Brain microvascular endothelial cell (primary cell): ENCODE measurements at regions not wholly inside any gene's neighbourhood (a gene's known extent, or its start where the extent isn't known, plus 50 kb on each side); places are given as distances from the start of the nearest gene placed in this dataset.
"Not testable (repeated sequence)": the region's sequence is repeated elsewhere in the genome, so short reads cannot be mapped to it uniquely, and the experiment has no call there.

ENCODE experiments used
- DNase-seq: peaks from one replicate; pipeline ENCODE4 v3.0.0-alpha.2; 2020
- H3K27ac ChIP-seq: fragments of 250-450 bp; sonication (Bioruptor Pico); 2 replicates; pipeline ENCODE4 v1.5.1; 2020; ENCODE audit warnings: mild to moderate bottlenecking, moderate library complexity
- H3K27me3 ChIP-seq: fragments of 250-450 bp; sonication (Bioruptor Pico); replicated peaks from 2 replicates; pipeline ENCODE4 v1.5.1; 2020; ENCODE audit warnings: mild to moderate bottlenecking
- H3K36me3 ChIP-seq: fragments of 250-450 bp; sonication (Bioruptor Pico); replicated peaks from 2 replicates; pipeline ENCODE4 v1.5.1; 2020; ENCODE audit warnings: mild to moderate bottlenecking
- H3K4me3 ChIP-seq: 2 replicates; pipeline ENCODE4 v1.5.1; 2011; ENCODE audit warnings: low read depth, mild to moderate bottlenecking, control low read depth, low read length, moderate library complexity
- CTCF ChIP-seq: IDR thresholded peaks from 2 replicates; pipeline ENCODE4 v1.5.1; 2011; ENCODE audit warnings: low read depth, mild to moderate bottlenecking, moderate library complexity, low read length, control low read depth, inconsistent platforms; ENCODE audit errors: missing control alignments
- in situ Hi-C: cut with HindIII; loops from 2 replicates; pipeline ENCODE4 v1.10.0; 2017; ENCODE audit warnings: low sequenced_read_pairs, low pct_ligation_motif_present

DNA sequence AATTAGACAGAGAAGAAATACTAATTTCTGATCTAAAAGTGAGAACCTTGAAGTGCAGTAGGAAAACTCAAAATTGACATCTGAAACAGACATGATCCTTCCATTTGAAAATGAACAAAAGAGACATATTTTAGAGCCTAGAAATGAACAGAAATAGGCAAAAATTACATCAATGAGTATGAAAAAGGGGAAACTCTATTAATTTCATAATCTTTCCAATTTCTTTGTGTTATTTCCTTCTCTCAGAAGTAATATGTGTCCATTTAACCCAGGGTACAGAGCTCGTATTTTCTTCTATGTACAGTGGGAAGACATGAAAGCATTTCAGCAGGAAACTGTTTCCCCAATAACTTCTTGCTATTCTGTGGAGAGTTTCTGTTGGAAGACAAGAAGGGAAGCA is 263.1 kb downstream of the CGGBP1 start:
- no peak for DNase-seq
- Histone ChIP-seq H3K36me3 (no peaks in the 10 kb centered on the region), H3K27me3 (no peaks in the 10 kb centered on the region), H3K4me3 (no peak overlapping the region), H3K27ac (peak overlapping the region; percentile 60)
- no peak for TF ChIP-seq CTCF
- in situ Hi-C loops: no loop called here

DNA sequence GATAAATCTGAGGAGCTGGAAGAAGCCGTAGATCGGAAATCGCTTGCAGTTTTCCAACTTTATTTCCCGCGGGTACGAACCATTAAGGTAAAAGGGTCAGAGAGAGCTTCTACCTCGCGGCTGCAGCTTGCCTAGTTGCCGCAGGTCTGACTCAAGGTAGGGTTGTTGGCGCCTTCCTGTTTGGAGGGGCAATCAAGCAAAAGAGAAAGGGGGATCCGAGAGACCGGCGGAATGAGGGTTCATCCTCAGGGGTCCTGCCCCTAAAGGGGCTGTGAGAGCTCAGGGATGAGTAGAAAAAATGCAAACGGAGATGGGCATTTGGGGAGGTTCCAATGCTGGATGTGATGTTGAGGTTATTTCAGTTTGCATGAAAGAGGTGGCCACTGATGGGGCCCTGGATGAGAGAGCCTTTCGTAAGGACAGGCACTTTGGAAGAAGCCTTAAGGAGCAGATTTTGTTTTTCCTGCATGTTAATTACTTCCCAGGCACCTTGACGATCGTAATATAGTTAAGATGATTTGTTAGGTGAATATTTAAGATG is 265.4 kb downstream of the CGGBP1 start:
- DNase-seq: no peak
- Histone ChIP-seq H3K27me3 (no peaks in the 10 kb centered on the region), H3K4me3 (peak overlapping the region; percentile 65), H3K36me3 (no peaks in the 10 kb centered on the region), H3K27ac (peak overlapping the region; percentile 56)
- in situ Hi-C loops: no loop called here
- TF ChIP-seq CTCF: no peak

GRCh38 chr3:87792534-87793336 is 266.1 kb downstream of the CGGBP1 start, which contains the start of gene HTR1F:
Gene HTR1F (plus strand): TSS chr3:87792706.
- TF ChIP-seq CTCF: no peak
- H3K36me3 ChIP-seq: no peaks in the 10 kb centered on the region
- no peaks in the 10 kb centered on the region for H3K27me3 ChIP-seq
- peak within 1 kb of the TSS; percentile 65 for H3K4me3 ChIP-seq
- DNase-seq: peak; percentile 33
- peak within 1 kb of the TSS; percentile 56 for H3K27ac ChIP-seq
- in situ Hi-C loops: no loop called here

DNA sequence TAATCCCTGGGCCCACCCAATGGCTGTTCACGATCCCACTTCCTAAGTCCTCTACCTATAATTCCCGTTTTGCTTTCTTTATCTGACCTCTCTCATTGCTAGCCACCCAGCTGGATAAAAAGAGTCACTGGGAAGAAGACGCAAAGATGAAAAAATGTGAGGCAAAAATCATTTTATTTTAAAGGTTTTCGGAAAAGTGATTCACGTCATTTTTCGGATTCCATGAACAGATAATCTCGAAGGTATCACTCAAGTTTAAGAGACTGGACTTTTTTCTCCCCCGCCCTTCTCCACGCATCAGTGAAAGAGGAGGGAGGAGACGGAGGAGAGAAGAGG is 266.6 kb downstream of the CGGBP1 start:
- H3K27me3 ChIP-seq: no peaks in the 10 kb centered on the region
- TF ChIP-seq CTCF: no peak
- peak; percentile 32 for DNase-seq
- peak overlapping the region; percentile 65 for H3K4me3 ChIP-seq
- in situ Hi-C loops: no loop called here
- no peaks in the 10 kb centered on the region for H3K36me3 ChIP-seq
- peak overlapping the region; percentile 56 for H3K27ac ChIP-seq

DNA sequence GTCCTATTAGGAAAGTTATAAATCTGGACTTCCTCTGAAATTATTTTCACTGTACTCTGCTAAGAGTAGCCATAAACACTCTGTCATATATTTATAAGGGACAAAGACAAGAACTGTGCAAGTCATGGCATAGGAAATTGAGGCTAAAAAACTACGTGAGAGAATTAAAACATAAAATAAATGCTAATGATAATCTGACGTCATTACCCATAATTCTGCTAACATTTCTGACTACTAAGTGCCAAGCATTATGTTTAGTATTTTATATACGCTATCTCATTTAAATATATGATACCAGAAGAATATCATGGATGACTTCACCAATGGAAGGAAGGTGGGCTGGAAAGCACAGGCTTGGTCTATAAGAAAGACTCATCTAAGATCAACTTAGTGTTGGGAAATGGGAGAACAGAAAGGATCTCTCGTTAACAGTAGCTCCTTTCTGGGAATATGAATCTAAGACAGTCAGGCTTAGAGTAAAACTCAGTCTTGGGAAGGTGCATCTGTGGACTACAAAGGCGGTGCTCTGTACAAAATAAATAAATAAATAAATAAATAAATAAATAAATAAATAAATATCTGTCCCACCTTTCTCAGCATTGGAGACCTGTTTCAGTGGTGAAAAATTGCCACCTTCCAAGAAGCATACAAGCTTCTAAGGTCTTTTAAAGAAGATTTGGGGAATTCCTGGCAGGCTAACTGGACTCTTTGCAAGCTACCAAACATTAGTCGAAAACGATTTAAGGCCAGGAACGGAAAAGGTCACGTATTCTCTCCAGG is 267.4 kb downstream of the CGGBP1 start:
- no peak for TF ChIP-seq CTCF
- no peak overlapping the region for H3K4me3 ChIP-seq
- DNase-seq: no peak
- H3K36me3 ChIP-seq: no peaks in the 10 kb centered on the region
- in situ Hi-C loops: no loop called here
- H3K27ac ChIP-seq: no peak overlapping the region
- H3K27me3 ChIP-seq: no peaks in the 10 kb centered on the region

GRCh38 chr3:87789049-87789448 is 269.8 kb downstream of the CGGBP1 start:
- H3K27me3 ChIP-seq, H3K4me3 ChIP-seq, DNase-seq, H3K36me3 ChIP-seq, in situ Hi-C loops, H3K27ac ChIP-seq: not testable (repeated sequence)
